Small intestine (tissue), 7 donors: ENCODE measurements at regions not wholly inside any gene's neighbourhood (a gene's known extent, or its start where the extent isn't known, plus 50 kb on each side); places are given as distances from the start of the nearest gene placed in this dataset.

Experiments used
- DNase-seq, 2 donors: peaks; one replicate each; pipeline versions ENCODE4 v3.0.0 to v3.0.0-alpha.2; 2013
- FAIRE-seq: peaks from 2 replicates; lab custom pipeline; 2012; peaks lifted over from hg19 to GRCh38; lab: Jason Lieb, UNC
- H3K27ac ChIP-seq, 3 donors: one replicate each; pipeline ENCODE4 v1.5.1; 2013; ENCODE audit warnings: low read length in 2 of 3, mild to moderate bottlenecking in 2 of 3, control low read depth in 1 of 3, inconsistent platforms in 1 of 3, low read depth in 1 of 3, moderate library complexity in 1 of 3
- H3K27me3 ChIP-seq, 3 donors: one replicate each; pipeline ENCODE4 v1.6.1; 2013; ENCODE audit warnings: low read length in 3 of 3, inconsistent platforms in 1 of 3; ENCODE audit not compliant: control insufficient read depth in 3 of 3, insufficient read depth in 3 of 3
- H3K36me3 ChIP-seq, 3 donors: one replicate each; pipeline ENCODE4 v1.6.1; 2013; ENCODE audit warnings: low read length in 3 of 3, inconsistent platforms in 1 of 3, low read depth in 1 of 3, mild to moderate bottlenecking in 1 of 3, moderate library complexity in 1 of 3; ENCODE audit not compliant: control insufficient read depth in 3 of 3, insufficient read depth in 2 of 3
- H3K4me1 ChIP-seq, 3 donors: one replicate each; pipeline ENCODE4 v1.6.1; 2013; ENCODE audit warnings: low read length in 2 of 3, inconsistent platforms in 1 of 3, low read depth in 1 of 3, mild to moderate bottlenecking in 1 of 3, moderate library complexity in 1 of 3; ENCODE audit not compliant: control insufficient read depth in 3 of 3, insufficient read depth in 2 of 3
- H3K4me3 ChIP-seq, 3 donors: one replicate each; pipeline ENCODE4 v1.5.1; 2013; ENCODE audit warnings: low read length in 3 of 3, control low read depth in 1 of 3, inconsistent platforms in 1 of 3, low read depth in 1 of 3, mild to moderate bottlenecking in 1 of 3, moderate library complexity in 1 of 3
- H3K9me3 ChIP-seq, 2 donors: one replicate each; pipeline ENCODE4 v1.6.1; 2013; ENCODE audit warnings: low read depth in 1 of 2, low read length in 1 of 2; ENCODE audit not compliant: control insufficient read depth in 2 of 2, insufficient read depth in 1 of 2
- WGBS, 3 donors: extraction: QIAGEN DNeasy Blood & Tissue Kit; methylation state at CpG; one replicate each; pipeline ENCODE4 v1.1.7; 2013; 5-methylcytosine and 5-hydroxymethylcytosine counted together
- donor health status: healthy with polysubstance abuse.
- donor health status: control.
- donor health status: control.
- donor health status: Bipolar disorder and iron deficiency.
- donor health status: healthy.

GRCh38 chrX:20623448-20623847, 356.7 kb upstream of the RPS6KA3 start:
- Histone ChIP-seq H3K4me1 (no peaks in the 10 kb centered on the region), H3K27me3 (no peaks in the 10 kb centered on the region), H3K9me3 (no peaks in the 10 kb centered on the region), H3K27ac (no peak overlapping the region), H3K4me3 (no peak overlapping the region), H3K36me3 (no peaks in the 10 kb centered on the region)
- FAIRE-seq = no peak
- DNase-seq = no peak
- 49 to 72% (median 65%) methylated on average over 2 of the region's 2 CpGs for WGBS, 3 donors

- Histone ChIP-seq H3K4me3 (no peak overlapping the region), H3K27me3 (no peaks in the 10 kb centered on the region), H3K36me3 (no peaks in the 10 kb centered on the region), H3K4me1 (no peaks in the 10 kb centered on the region), H3K9me3 (no peaks in the 10 kb centered on the region), H3K27ac (no peak overlapping the region)
- WGBS, 3 donors = 60 to 86% (median 76%) methylated on average over 2 of the region's 2 CpGs
- FAIRE-seq = no peak
- DNase-seq = no peak
Observed at GRCh38 chrX:20620306-20620705, 353.6 kb upstream of the RPS6KA3 start.

GRCh38 chrX:20609916-20610415, 343.3 kb upstream of the RPS6KA3 start:
- no peak for DNase-seq
- Histone ChIP-seq H3K4me1 (no peaks in the 10 kb centered on the region), H3K9me3 (no peaks in the 10 kb centered on the region), H3K27me3 (no peaks in the 10 kb centered on the region), H3K27ac (no peak overlapping the region), H3K4me3 (no peak overlapping the region), H3K36me3 (no peaks in the 10 kb centered on the region)
- 79 to 85% (median 81%) methylated on average over 3 of the region's 3 CpGs for WGBS, 3 donors
- FAIRE-seq = no peak

GRCh38 chrX:20606831-20607230, 340.1 kb upstream of the RPS6KA3 start:
- FAIRE-seq = no peak
- H3K36me3 ChIP-seq = no peaks in the 10 kb centered on the region
- no peak overlapping the region for H3K4me3 ChIP-seq
- no peak overlapping the region for H3K27ac ChIP-seq
- DNase-seq = no peak
- H3K27me3 ChIP-seq = no peaks in the 10 kb centered on the region
- H3K9me3 ChIP-seq = no peaks in the 10 kb centered on the region
- H3K4me1 ChIP-seq = no peaks in the 10 kb centered on the region
- 63 to 84% (median 83%) methylated on average over 4 of the region's 4 CpGs for WGBS, 3 donors

GRCh38 chrX:20596856-20597255, 330.1 kb upstream of the RPS6KA3 start:
- 61 to 69% (median 62%) methylated on average over 2 of the region's 2 CpGs for WGBS, 3 donors

GRCh38 chrX:20595928-20596575, 329.3 kb upstream of the RPS6KA3 start:
- no peaks in the 10 kb centered on the region for H3K4me1 ChIP-seq
- H3K27ac ChIP-seq = no peak overlapping the region
- no peak overlapping the region for H3K4me3 ChIP-seq
- H3K27me3 ChIP-seq = no peaks in the 10 kb centered on the region
- DNase-seq (no peak), FAIRE-seq (no peak)
- no peaks in the 10 kb centered on the region for H3K9me3 ChIP-seq
- 53 to 62% (median 54%) methylated on average over 6 of the region's 6 CpGs for whole genome bisulfite sequencing, 3 donors
- no peaks in the 10 kb centered on the region for H3K36me3 ChIP-seq

More at GRCh38 chrX:20596856-20597255, 330.1 kb upstream of the RPS6KA3 start:
- FAIRE-seq (no peak), DNase-seq (no peak)
- no peak overlapping the region for H3K4me3 ChIP-seq
- no peaks in the 10 kb centered on the region for H3K36me3 ChIP-seq
- no peak overlapping the region for H3K27ac ChIP-seq
- no peaks in the 10 kb centered on the region for H3K27me3 ChIP-seq
- no peaks in the 10 kb centered on the region for H3K9me3 ChIP-seq
- H3K4me1 ChIP-seq = no peaks in the 10 kb centered on the region

- H3K27me3 ChIP-seq = no peaks in the 10 kb centered on the region
- 42 to 55% (median 54%) methylated on average over 2 of the region's 2 CpGs for WGBS, 3 donors
- DNase-seq = no peak
- FAIRE-seq = no peak
- no peaks in the 10 kb centered on the region for H3K9me3 ChIP-seq
- H3K27ac ChIP-seq = no peak overlapping the region
- no peak overlapping the region for H3K4me3 ChIP-seq
- no peaks in the 10 kb centered on the region for H3K4me1 ChIP-seq
- H3K36me3 ChIP-seq = no peaks in the 10 kb centered on the region
Observed at GRCh38 chrX:20594985-20595384, 328.3 kb upstream of the RPS6KA3 start.

- Histone ChIP-seq H3K27me3 (no peaks in the 10 kb centered on the region), H3K36me3 (no peaks in the 10 kb centered on the region), H3K27ac (no peak overlapping the region), H3K9me3 (no peaks in the 10 kb centered on the region), H3K4me1 (no peaks in the 10 kb centered on the region), H3K4me3 (no peak overlapping the region)
- 51 to 63% (median 56%) methylated on average over 2 of the region's 2 CpGs for WGBS, 3 donors
- no peak for FAIRE-seq
- no peak for DNase-seq
Observed at GRCh38 chrX:20593836-20594235, 327.1 kb upstream of the RPS6KA3 start.

GRCh38 chrX:20593402-20593801, 326.7 kb upstream of the RPS6KA3 start:
- no peaks in the 10 kb centered on the region for H3K4me1 ChIP-seq
- FAIRE-seq (no peak), DNase-seq (no peak)
- H3K9me3 ChIP-seq = no peaks in the 10 kb centered on the region
- WGBS, 3 donors = 74 to 79% (median 74%) methylated on average over 2 of the region's 2 CpGs
- H3K4me3 ChIP-seq = no peak overlapping the region
- no peaks in the 10 kb centered on the region for H3K27me3 ChIP-seq
- H3K27ac ChIP-seq = no peak overlapping the region
- no peaks in the 10 kb centered on the region for H3K36me3 ChIP-seq
